DMS53 treated with DMSO at 0.1 percent for 48 hours (cell line): ENCODE measurements at regions not wholly inside any gene's neighbourhood (a gene's known extent, or its start where the extent isn't known, plus 50 kb on each side); places are given as distances from the start of the nearest gene placed in this dataset.
"Not testable (repeated sequence)": the region's sequence is repeated elsewhere in the genome, so short reads cannot be mapped to it uniquely, and the experiment has no call there.

Experiments
- DNase-seq: peaks from one replicate; lab custom pipeline; 2025; ENCODE audit not compliant: unreplicated experiment; lab: John Stamatoyannopoulos, UW

DNA sequence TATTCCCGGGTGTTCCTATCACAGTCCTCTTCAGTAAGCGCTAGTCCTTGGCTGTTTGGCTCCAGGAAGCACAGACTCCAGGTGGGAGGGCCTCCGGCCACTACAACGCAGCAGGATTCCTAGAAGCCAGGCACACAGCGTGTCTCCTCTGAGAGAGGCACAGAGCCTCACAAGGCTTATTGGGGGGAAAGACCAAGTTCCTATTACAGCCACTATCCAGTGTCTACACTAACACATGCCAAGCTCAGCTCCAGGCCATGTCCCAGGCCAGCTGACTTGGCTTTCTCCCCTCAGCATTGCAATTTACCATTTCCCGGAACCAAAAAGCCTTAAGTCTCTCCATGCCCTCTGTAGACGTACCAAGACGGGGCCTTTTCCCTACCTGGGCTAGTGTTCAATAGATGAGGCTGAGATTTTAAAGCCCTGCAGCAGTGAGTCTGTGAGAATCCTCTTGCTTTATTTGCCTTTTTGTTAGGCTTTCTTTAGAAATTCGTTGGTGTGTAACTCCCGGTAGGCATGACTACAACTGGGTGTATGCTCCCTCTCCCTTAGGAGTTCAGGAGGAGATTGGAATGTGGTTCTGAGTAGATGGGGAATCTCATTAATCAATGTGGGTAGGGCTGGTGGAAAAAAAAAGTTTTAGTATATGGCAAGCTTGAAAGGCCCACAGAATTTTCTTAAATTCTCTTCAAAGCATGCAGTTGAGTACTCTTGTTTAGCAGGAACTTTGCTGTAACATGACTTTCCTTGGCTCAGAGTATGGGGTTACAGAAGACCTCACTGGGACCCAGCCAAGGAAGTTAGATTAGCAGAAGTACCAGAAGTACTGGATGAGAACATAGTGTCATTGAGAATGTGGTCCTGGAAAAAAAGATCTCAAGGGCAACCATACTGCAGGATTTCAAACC is 84.3 kb upstream of the SLC1A3 start:
- no peak for DNase-seq

GRCh38 chr5:36522746-36523065 is 83.7 kb upstream of the SLC1A3 start:
- no peak for DNase-seq

DNA sequence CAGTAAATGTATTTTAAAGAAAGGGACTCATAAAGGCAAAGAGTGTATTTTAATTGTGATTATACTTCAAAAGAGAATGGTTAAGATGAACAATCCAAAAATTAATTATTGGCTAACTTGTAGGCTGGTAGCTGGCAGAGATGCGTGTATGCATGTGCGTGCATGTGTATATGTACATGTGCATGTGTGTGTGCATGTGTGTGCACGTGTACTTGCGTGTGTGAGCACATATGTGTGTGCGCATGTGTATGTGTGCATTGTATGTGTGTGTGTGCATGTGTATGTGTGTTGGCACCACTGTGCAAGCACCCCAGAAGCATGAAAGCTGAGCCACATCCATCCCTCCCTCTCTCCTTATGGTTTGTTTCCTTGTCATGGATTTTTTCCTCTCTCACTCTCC is 83.0 kb upstream of the SLC1A3 start:
- DNase-seq, result no peak

- no peak for DNase-seq
Observed at GRCh38 chr5:36523926-36524325, 82.5 kb upstream of the SLC1A3 start.

DNA sequence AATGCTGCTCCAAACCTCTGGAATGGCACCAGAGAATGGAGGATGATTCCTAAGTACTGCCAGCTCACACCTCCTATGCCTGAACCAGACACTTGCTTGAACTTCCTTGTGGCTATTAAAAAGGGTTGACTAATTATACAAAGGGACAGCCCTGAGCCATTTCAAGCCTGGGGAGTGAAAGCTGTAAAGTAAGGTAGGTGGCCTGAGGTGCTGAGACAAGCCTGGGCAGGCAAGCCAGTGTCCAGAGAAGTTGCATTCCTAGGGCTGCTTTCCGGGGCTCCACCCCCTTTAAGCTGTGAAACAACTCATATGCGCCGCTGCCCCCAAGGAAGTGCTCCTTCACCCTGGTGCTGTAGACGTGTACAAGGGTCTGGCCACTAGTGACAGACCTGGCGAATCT is 79.9 kb upstream of the SLC1A3 start:
- no peak for DNase-seq

DNA sequence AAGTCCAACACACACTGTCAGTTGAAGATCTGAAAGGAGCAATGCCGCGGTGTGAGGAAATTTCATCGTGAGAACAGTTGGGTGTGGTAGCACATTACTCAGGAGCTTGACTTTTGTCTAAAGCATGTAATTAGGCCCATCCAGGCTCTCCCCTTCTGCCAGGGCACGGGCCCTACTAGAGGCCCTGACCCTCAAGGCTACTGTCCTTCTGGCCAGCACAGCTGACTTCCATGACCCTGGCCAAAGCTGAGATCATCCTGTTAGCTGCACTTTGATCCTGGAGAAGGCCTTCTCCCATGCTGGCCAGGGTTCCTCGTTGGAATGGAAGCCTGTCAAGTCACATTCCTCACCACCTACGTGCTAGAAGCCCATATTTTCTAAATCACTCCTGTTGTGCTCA is 77.8 kb upstream of the SLC1A3 start:
- no peak for DNase-seq

DNA sequence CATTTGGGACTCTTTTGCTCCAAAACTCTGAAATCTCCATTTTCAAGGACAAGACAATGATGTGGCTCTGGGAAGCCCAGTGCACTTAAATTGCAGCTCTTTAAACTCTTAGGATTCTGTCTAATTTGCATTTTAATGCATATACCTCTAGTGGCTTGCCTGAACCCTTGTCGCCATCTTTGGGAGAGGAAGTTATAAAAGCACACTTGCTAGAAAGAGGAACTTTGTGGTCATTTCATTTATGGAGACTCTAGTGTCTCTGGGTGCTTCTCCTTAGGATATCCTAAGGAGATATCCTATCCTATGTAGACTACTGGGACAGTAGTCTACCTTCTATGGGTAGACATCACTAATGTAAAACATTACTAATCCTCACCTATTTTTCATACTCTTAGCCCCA is 77.3 kb upstream of the SLC1A3 start:
- DNase-seq, result no peak

DNA sequence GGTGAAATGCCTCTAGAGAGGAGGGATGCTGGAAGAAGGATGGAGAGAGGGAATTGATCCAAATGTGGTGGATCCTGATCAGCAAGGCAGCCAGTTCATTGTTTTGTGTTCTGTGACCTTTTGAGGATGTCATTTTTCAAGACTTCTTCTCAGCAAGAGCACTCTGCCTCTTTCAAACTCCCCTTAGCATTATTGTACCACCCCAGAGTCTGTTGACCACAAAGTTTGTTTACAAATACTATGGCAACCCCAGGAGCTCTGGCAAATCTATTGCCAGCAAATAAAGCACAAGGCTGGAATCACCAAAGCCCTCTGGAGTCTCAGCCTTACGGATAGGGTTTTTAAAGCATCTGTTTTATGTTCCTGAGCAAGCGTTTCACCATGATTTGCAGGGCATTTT is 76.2 kb upstream of the SLC1A3 start:
- DNase-seq, result no peak

DNA sequence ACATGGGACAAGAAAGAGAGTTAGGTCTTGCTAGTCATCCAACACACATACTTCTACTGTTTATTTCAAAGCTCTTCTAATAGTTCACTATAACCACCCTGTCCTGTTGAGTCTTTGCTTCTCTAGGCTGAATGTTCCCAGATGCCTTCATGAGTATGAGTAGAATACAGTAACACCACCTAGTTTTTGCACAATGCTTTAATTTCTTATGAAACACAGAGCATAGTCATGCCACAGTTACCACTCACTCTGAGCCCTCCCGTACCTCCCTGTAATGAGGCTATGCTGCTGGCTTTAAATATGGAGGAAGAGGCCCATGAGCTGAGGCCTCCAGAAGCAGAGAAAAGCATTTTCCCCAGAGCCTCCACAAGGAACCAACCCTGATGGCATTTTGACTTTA is 75.0 kb upstream of the SLC1A3 start:
- DNase-seq, result no peak

GRCh38 chr5:36535378-36535777 is 71.0 kb upstream of the SLC1A3 start:
- DNase-seq, result no peak

GRCh38 chr5:36535859-36536615 is 70.4 kb upstream of the SLC1A3 start:
- no peak for DNase-seq

DNA sequence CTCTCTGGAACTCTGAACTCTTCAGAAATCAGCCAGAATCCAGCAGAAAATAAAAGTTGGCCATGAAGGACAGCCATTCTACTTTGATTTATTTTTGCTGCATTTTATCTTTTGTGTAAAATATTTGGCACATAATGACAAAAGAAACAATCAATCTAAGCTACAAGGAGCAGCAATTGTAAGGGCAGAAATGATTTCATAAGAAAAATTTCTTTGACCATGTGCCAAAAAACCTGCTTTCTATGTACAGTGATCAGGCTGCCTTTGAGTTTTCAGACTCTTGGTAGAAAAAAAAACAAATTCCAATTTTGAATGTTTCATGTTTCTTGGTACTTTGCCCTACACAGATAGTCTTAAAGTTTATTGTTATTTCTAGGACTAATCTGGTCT is 69.8 kb upstream of the SLC1A3 start:
- no peak for DNase-seq

- no peak for DNase-seq
Observed at GRCh38 chr5:36537724-36538123, 68.7 kb upstream of the SLC1A3 start.

DNA sequence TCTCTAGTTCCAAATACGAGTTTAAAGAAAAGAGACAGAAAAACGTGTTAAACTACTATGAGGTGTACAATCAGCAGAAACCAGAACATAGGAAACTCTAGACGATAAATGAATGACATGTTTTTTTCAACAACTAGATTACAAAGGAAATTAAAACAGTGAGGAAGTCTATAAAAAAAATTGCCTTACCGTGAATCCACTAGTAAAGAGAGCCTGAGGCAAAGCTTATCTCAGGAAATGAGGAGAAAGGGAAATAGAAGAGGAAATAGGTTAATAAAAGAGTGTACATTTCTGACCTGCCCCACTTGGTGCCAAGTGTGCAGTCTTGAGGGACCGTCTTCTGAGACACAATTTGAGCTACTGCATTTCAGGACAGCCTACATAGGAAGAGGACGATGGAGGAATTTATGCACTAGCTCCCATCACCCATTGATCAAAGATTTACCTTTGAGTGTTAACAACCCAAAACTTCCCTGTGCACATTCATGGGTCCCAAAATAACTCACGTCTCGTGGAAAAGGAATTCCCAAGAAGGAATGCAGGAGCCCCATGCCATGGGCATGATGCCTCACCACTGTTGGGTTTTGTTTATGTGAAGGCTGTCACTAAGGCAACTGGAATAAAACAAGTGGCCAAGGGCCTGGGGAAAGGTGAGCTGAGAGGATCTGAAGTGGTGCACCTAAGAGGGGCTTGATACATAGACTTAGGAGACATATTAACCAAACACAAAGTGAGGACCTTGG is 53.6 kb upstream of the SLC1A3 start:
- no peak for DNase-seq

DNA sequence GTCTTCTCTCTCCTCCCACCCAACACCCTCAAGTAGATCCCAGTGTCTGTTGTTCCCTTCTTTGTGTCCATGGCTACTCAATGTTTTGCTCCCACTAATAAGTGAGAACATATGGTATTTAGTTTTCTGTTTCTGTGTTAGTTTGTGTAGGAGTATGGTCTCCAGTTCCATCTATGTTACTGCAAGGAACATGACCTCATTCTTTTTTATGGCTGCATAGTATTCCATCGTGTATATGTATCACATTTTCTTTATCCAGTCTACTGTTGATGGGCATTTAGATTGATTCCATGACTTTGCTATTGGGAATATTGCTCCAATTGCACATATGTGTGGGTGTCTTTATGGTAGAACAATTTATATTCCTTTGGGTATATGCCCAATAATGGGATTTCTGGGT is 51.4 kb upstream of the SLC1A3 start:
- DNase-seq, result not testable (repeated sequence)
